GM12891 (cell line): ENCODE measurements at regions not wholly inside any gene's neighbourhood (a gene's known extent, or its start where the extent isn't known, plus 50 kb on each side); places are given as distances from the start of the nearest gene placed in this dataset.

ENCODE experiments used
- POLR2A ChIP-seq: IDR thresholded peaks from 2 replicates; pipeline ENCODE4 v1.6.1; 2011; ENCODE audit warnings: low read depth, low read length, control low read depth
- POLR2AphosphoS5 ChIP-seq: IDR thresholded peaks from 2 replicates; pipeline ENCODE4 v1.6.1; 2011; ENCODE audit warnings: low read depth, low read length, control low read depth

DNA sequence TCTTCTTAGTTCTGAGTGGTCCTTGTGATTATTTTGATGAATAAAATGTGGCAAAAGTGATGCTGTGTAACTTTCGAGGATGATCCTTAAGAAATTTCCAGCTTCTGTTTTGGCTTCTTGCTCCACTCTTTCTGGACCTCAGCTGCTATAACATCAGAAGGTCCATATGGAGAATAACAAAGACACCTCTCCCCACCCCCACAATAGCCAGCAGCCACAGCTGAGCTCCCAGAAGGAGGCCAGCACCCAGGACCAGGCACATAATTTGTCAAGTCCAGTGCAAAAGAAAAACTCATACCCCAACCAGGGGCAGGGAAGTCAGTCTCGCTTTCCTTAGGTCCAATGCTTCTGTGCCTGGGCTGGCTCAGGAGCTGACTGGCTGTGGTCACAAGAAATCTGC, 357.6 kb downstream of the RFC3 start:
- TF ChIP-seq POLR2A (no peak), POLR2AphosphoS5 (no peak)
